ENCODE measurements at regions not wholly inside any gene's neighbourhood (a gene's known extent, or its start where the extent isn't known, plus 50 kb on each side); places are given as distances from the start of the nearest gene placed in this dataset.

DNA sequence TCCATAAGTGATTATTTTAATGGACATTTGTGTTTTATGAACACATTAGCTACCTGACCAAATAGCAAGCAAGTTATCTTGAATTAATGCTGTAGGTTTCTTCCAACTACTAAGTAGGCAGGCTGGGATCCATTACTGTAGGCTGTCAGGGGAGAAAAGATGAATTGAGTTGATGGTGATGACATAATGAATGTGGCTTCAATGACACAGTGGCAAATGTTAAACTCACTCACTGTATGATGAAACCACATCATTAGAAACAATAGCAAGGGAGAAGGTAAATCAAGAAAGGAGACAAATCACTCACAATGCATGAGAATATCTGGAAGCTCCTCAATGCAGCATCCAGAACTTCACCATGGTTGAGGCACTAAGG, 529.7 kb upstream of the CITED2 start:
- Histone ChIP-seq H3K9me3 (no peaks in the 10 kb centered on the region), H3K36me3 (no peaks in the 10 kb centered on the region), H3K27ac (no peak overlapping the region), H3K27me3 (ENCODE audit: low read depth) (no peaks in the 10 kb centered on the region), H3K4me3 (no peak overlapping the region), H3K4me1 (no peaks in the 10 kb centered on the region)
- TF ChIP-seq, protein P1, sequence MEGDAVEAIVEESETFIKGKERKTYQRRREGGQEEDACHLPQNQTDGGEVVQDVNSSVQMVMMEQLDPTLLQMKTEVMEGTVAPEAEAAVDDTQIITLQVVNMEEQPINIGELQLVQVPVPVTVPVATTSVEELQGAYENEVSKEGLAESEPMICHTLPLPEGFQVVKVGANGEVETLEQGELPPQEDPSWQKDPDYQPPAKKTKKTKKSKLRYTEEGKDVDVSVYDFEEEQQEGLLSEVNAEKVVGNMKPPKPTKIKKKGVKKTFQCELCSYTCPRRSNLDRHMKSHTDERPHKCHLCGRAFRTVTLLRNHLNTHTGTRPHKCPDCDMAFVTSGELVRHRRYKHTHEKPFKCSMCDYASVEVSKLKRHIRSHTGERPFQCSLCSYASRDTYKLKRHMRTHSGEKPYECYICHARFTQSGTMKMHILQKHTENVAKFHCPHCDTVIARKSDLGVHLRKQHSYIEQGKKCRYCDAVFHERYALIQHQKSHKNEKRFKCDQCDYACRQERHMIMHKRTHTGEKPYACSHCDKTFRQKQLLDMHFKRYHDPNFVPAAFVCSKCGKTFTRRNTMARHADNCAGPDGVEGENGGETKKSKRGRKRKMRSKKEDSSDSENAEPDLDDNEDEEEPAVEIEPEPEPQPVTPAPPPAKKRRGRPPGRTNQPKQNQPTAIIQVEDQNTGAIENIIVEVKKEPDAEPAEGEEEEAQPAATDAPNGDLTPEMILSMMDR (IDR thresholded peaks at IDR 0.05) = no peak
- ATAC-seq = no peak
- intact Hi-C loops (cut with DNase I) = no loop called here
- no peak for DNase-seq

DNA sequence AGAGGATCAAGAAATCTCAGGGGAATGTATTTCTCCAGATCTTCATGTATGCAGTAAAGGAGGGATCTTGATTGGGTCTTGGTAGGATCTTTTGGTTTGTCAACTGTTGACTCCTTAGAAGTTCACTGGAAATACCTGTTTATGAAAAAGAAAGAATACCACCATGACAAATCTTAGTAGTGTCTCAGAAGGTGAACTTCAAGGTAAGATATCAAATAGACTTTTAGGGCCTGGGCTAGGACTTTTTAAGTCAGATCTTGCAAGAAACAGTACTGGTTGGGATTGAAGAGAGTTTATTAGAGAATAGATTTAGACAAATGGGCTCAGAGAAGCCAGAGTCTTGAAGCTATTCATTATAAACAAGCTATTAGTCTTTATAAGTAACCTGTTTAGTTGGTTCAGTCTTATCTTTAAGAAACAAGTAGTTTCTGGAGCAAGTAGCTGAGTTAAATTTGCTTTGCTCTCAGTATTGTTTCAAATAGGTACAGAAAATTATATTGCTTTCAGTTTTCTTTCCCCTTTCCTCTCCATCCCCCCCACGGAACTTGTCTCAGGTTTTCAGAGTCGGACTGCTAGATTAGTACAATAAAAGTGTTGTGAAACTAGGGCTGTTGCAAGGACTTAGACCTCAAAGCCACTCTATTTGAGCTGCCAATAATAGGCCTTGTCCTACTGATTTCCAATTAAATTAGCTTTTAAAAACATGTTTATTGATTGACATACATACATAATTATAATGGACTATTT, 529.1 kb upstream of the CITED2 start:
- H3K9me3 ChIP-seq = no peaks in the 10 kb centered on the region
- intact Hi-C loops (cut with DNase I) = no loop called here
- H3K4me1 ChIP-seq = no peaks in the 10 kb centered on the region
- TF ChIP-seq, protein P1 (IDR thresholded peaks at IDR 0.05) = no peak
- peak overlapping the region; percentile 21 for H3K27ac ChIP-seq
- no peaks in the 10 kb centered on the region for H3K27me3 ChIP-seq (ENCODE audit: low read depth)
- no peaks in the 10 kb centered on the region for H3K36me3 ChIP-seq
- ATAC-seq = peak; percentile 64 to 66
- no peak for DNase-seq
- H3K4me3 ChIP-seq = no peak overlapping the region

GRCh38 chr6:139895205-139895793, 520.9 kb upstream of the CITED2 start:
- intact Hi-C loops (cut with DNase I) = no loop called here

DNA sequence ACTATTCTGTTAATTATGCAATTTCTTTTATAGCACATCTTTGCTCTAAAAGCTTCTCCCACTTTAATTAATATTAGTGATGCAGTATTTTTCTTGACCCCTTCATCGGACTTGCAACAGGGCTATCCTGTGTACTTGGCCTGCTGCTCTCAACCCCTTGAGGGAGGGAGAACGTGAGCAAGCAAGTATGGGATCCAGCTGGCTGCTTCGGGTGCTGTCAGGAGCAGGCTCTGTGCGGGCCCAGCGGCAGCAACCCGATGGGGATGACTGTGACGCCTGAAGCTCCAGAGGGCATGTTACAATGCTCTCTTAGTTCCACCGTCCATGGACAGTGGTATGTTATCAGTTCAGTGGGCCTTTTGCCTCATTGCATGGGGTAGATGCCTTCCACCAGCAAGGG, 519.8 kb upstream of the CITED2 start:
- no peak for ATAC-seq
- Histone ChIP-seq H3K9me3 (no peaks in the 10 kb centered on the region), H3K4me3 (no peak overlapping the region), H3K27ac (no peak overlapping the region), H3K4me1 (no peaks in the 10 kb centered on the region), H3K36me3 (no peaks in the 10 kb centered on the region), H3K27me3 (ENCODE audit: low read depth) (no peaks in the 10 kb centered on the region)
- TF ChIP-seq, protein P1 (IDR thresholded peaks at IDR 0.05) = no peak
- DNase-seq = no peak
- intact Hi-C loops (cut with DNase I) = no loop called here

More at GRCh38 chr6:139895205-139895793, 520.9 kb upstream of the CITED2 start:
- Histone ChIP-seq H3K27me3 (ENCODE audit: low read depth) (no peaks in the 10 kb centered on the region), H3K9me3 (no peaks in the 10 kb centered on the region), H3K36me3 (no peaks in the 10 kb centered on the region), H3K27ac (no peak overlapping the region), H3K4me1 (no peaks in the 10 kb centered on the region), H3K4me3 (no peak overlapping the region)
- DNase-seq (no peak), ATAC-seq (no peak)
- TF ChIP-seq, protein P1 (IDR thresholded peaks at IDR 0.05) = no peak

GRCh38 chr6:139891471-139891870, 517.0 kb upstream of the CITED2 start:
- Histone ChIP-seq H3K36me3 (no peaks in the 10 kb centered on the region), H3K4me1 (no peaks in the 10 kb centered on the region), H3K27ac (no peak overlapping the region), H3K4me3 (no peak overlapping the region), H3K9me3 (no peaks in the 10 kb centered on the region), H3K27me3 (ENCODE audit: low read depth) (no peaks in the 10 kb centered on the region)
- intact Hi-C loops (cut with DNase I) = no loop called here
- DNase-seq (no peak), ATAC-seq (no peak)
- TF ChIP-seq, protein P1 (IDR thresholded peaks at IDR 0.05) = no peak

Measured in lower lobe of right lung (tissue), 2 donors.